Spleen (tissue), 7 donors: ENCODE measurements at regions not wholly inside any gene's neighbourhood (a gene's known extent, or its start where the extent isn't known, plus 50 kb on each side); places are given as distances from the start of the nearest gene placed in this dataset.

Experiments used
- POLR2A ChIP-seq, 3 donors: fragments of 450-650 bp; IDR thresholded peaks; one replicate each; pipeline ENCODE4 v1.5.1; 2017; ENCODE audit warnings: antibody characterized with exemption in 3 of 3, mild to moderate bottlenecking in 1 of 3
- POLR2AphosphoS5 ChIP-seq, 3 donors: sonication (generic); formaldehyde crosslinking; IDR thresholded peaks; one replicate each; pipeline ENCODE4 v1.5.1; 2017; ENCODE audit warnings: antibody characterized with exemption in 3 of 3
- TF ChIP-seq, protein P1 (sequence below), 11 experiments: fragments of 200-600 bp in 7 of 11; fragments of 450-650 bp in 4 of 11; sonication (generic) in 4 of 11; IDR thresholded peaks in 8 of 11; conservative IDR thresholded peaks in 3 of 11; 1 replicate in 7 of 11; 2 replicates in 4 of 11; pipeline versions ENCODE4 v1.4.0 to v1.8.0; 2016 to 2021; ENCODE audit warnings: antibody characterized with exemption in 11 of 11, inconsistent platforms in 4 of 11, mild to moderate bottlenecking in 1 of 11
- donor health status: DM: no; HTN: no; CAD: no; lungs with moderate emphysema.
- donor health status: DM: no; HTN: no; CAD: no.
- donor health status: DM: no; HTN: no; CAD: no.

DNA sequence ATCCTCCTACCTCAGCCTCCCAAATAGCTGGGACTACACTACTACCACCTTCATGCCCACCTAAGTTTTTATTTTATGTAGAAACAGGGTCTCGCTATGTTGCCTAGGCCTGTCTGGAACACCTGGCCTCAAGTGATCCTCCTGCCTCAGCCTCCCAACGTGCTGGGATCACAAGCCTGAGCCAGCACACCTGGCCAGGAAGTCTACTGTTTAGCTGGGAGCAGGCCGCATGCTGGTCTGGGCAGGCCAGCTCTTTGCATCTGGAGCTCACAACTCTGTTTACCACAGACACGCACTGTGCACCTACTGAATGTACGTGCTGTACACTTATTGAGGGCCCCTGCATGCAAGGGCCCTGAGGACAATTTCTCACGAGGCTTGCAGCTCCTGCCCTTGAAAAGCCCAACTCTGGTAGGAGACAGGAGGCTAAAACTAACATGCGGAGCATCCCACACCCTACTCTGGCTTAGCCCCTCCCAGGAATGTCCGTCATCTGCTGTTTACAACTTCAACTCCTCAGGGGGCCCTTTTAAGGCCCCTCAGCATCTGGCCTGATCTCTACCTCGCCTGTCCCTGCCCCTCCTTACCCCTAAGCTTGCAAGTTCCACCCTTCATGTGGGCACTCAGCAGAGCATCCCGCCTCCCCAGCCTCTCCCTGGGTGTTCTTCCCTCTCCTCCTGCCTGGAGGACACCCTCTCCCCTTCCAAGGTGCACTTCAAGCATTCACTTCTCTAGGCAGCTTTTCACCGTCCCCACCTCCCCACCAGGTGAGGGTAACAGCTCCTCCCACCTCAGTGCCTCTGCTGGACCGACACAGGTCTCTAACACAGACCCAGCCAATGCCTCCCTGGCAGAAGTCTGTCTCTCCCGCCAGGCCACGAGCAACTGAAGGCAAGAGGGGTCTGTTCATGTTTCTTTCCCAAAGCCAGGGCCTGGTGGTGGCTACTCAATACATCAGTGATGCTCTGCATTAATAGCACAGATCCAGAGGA, 114.2 kb upstream of the UQCRFS1 start:
- TF ChIP-seq POLR2AphosphoS5 (IDR thresholded peaks at IDR 0.05): no peak
- TF ChIP-seq, protein P1, sequence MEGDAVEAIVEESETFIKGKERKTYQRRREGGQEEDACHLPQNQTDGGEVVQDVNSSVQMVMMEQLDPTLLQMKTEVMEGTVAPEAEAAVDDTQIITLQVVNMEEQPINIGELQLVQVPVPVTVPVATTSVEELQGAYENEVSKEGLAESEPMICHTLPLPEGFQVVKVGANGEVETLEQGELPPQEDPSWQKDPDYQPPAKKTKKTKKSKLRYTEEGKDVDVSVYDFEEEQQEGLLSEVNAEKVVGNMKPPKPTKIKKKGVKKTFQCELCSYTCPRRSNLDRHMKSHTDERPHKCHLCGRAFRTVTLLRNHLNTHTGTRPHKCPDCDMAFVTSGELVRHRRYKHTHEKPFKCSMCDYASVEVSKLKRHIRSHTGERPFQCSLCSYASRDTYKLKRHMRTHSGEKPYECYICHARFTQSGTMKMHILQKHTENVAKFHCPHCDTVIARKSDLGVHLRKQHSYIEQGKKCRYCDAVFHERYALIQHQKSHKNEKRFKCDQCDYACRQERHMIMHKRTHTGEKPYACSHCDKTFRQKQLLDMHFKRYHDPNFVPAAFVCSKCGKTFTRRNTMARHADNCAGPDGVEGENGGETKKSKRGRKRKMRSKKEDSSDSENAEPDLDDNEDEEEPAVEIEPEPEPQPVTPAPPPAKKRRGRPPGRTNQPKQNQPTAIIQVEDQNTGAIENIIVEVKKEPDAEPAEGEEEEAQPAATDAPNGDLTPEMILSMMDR (IDR thresholded peaks at IDR 0.05 in 8 of 11, conservative IDR thresholded peaks at IDR 0.05 in 3 of 11): no peak
- TF ChIP-seq POLR2A (IDR thresholded peaks at IDR 0.05): no peak
